Fibroblast of lung (primary cell): ENCODE measurements at regions not wholly inside any gene's neighbourhood (a gene's known extent, or its start where the extent isn't known, plus 50 kb on each side); places are given as distances from the start of the nearest gene placed in this dataset.

ENCODE experiments used
- EZH2 ChIP-seq: IDR thresholded peaks from 2 replicates; pipeline ENCODE4 v1.5.1; 2012; ENCODE audit warnings: low read length, control low read depth, mild to moderate bottlenecking; ENCODE audit errors: missing control alignments
- TF ChIP-seq, protein P1 (sequence below), 2 donors: IDR thresholded peaks in 1 of 2; conservative IDR thresholded peaks in 1 of 2; 1 replicate in 1 of 2; 2 replicates in 1 of 2; pipeline ENCODE4 v1.5.1; 2011 to 2012; ENCODE audit warnings: low read length in 2 of 2, control low read depth in 1 of 2, inconsistent platforms in 1 of 2, low read depth in 1 of 2, mild to moderate bottlenecking in 1 of 2

DNA sequence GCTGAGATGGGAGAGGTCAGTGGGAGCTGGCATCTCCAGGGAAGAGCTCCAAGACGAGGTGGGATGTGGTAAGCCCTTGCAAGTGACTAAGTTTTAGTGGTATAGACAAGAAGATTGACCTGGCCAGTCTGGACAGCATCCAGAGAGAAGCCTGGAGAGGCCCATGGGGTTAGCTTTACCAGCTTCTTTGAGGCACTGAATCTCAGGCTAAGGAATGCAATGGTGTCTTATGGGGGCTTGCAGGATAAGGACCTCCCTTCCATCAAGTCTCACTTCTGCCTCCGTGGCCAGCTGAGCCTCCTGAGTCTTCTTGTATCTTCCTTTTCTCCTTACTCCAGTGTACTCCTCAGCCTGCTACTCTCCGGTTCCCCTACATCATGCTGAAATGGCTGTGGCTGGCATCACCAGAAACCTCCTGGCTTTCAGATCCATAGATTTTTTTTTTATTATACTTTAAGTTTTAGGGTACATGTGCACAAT lies 56.5 kb upstream of the JADE2 start:
- TF ChIP-seq, protein P1, sequence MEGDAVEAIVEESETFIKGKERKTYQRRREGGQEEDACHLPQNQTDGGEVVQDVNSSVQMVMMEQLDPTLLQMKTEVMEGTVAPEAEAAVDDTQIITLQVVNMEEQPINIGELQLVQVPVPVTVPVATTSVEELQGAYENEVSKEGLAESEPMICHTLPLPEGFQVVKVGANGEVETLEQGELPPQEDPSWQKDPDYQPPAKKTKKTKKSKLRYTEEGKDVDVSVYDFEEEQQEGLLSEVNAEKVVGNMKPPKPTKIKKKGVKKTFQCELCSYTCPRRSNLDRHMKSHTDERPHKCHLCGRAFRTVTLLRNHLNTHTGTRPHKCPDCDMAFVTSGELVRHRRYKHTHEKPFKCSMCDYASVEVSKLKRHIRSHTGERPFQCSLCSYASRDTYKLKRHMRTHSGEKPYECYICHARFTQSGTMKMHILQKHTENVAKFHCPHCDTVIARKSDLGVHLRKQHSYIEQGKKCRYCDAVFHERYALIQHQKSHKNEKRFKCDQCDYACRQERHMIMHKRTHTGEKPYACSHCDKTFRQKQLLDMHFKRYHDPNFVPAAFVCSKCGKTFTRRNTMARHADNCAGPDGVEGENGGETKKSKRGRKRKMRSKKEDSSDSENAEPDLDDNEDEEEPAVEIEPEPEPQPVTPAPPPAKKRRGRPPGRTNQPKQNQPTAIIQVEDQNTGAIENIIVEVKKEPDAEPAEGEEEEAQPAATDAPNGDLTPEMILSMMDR (conservative IDR thresholded peaks at IDR 0.05 in 1 of 2, IDR thresholded peaks at IDR 0.05 in 1 of 2; ENCODE audit: low read depth in 1 of 2, low read length in 2 of 2): no peak
- TF ChIP-seq EZH2: no peak
